NCI-H345 (cell line): ENCODE measurements at regions not wholly inside any gene's neighbourhood (a gene's known extent, or its start where the extent isn't known, plus 50 kb on each side); places are given as distances from the start of the nearest gene placed in this dataset.

Experiments
- DNase-seq: peaks from one replicate; lab custom pipeline; 2025; lab: John Stamatoyannopoulos, UW

GRCh38 chr12:18899162-18899561 is 161.2 kb downstream of the CAPZA3 start:
- DNase-seq, result no peak

- no peak for DNase-seq
Measured at GRCh38 chr12:18899678-18900317, 161.9 kb downstream of the CAPZA3 start.

GRCh38 chr12:18905134-18905533 is 167.2 kb downstream of the CAPZA3 start:
- DNase-seq, result no peak

- no peak for DNase-seq
Measured at GRCh38 chr12:18906395-18906794, 168.5 kb downstream of the CAPZA3 start.

- no peak for DNase-seq
Measured at GRCh38 chr12:18907127-18907526, 169.2 kb downstream of the CAPZA3 start.

- no peak for DNase-seq
Measured at GRCh38 chr12:18907728-18908127, 169.8 kb downstream of the CAPZA3 start.

GRCh38 chr12:18908191-18908590 is 170.3 kb downstream of the CAPZA3 start:
- no peak for DNase-seq

- no peak for DNase-seq
Measured at GRCh38 chr12:18919871-18920511, 182.1 kb downstream of the CAPZA3 start.

GRCh38 chr12:18922851-18923250 is 184.9 kb downstream of the CAPZA3 start:
- DNase-seq, result no peak

GRCh38 chr12:18923721-18924120 is 185.8 kb downstream of the CAPZA3 start:
- DNase-seq, result no peak

- no peak for DNase-seq
Measured at GRCh38 chr12:18926188-18926587, 188.3 kb downstream of the CAPZA3 start.

- DNase-seq, result no peak
Measured at GRCh38 chr12:18932211-18932610, 194.3 kb downstream of the CAPZA3 start.

GRCh38 chr12:18932715-18933114 is 194.8 kb downstream of the CAPZA3 start:
- DNase-seq, result no peak

GRCh38 chr12:18935371-18935965 is 194.1 kb upstream of the PLEKHA5 start:
- no peak for DNase-seq

GRCh38 chr12:18939051-18939450 is 190.5 kb upstream of the PLEKHA5 start:
- no peak for DNase-seq

GRCh38 chr12:18942669-18943068 is 186.9 kb upstream of the PLEKHA5 start:
- no peak for DNase-seq

- no peak for DNase-seq
Measured at GRCh38 chr12:18943200-18943599, 186.3 kb upstream of the PLEKHA5 start.

- DNase-seq, result no peak
Measured at GRCh38 chr12:18946106-18946505, 183.4 kb upstream of the PLEKHA5 start.

- DNase-seq, result no peak
Measured at GRCh38 chr12:18951218-18951617, 178.3 kb upstream of the PLEKHA5 start.

- DNase-seq, result no peak
Measured at GRCh38 chr12:18953505-18953904, 176.0 kb upstream of the PLEKHA5 start.

GRCh38 chr12:18955594-18955993 is 173.9 kb upstream of the PLEKHA5 start:
- DNase-seq, result no peak

GRCh38 chr12:18965203-18965602 is 164.3 kb upstream of the PLEKHA5 start:
- DNase-seq, result no peak

- DNase-seq, result no peak
Measured at GRCh38 chr12:18966954-18967353, 162.6 kb upstream of the PLEKHA5 start.

- no peak for DNase-seq
Measured at GRCh38 chr12:18967814-18968213, 161.7 kb upstream of the PLEKHA5 start.
